Activated CD4-positive, alpha-beta memory T cell treated with anti-CD3 and anti-CD28 coated beads, Interleukin-2, amount 10 ng/mL, durations not matched to agents 7 days and 5 days (primary cell): ENCODE measurements at regions not wholly inside any gene's neighbourhood (a gene's known extent, or its start where the extent isn't known, plus 50 kb on each side); places are given as distances from the start of the nearest gene placed in this dataset.

Experiments
- CTCF ChIA-PET: fragments of 350-600 bp; sonication (Branson Sonifier 250); formaldehyde crosslinking; loops from one replicate; lab custom pipeline; 2021; ENCODE audit warnings: antibody characterized with exemption, inconsistent platforms; lab: Charles Lee
- POLR2A ChIA-PET: fragments of 350-600 bp; sonication (Branson Sonifier 250); formaldehyde crosslinking; loops from one replicate; lab custom pipeline; 2021; ENCODE audit warnings: antibody characterized with exemption; lab: Charles Lee
- DNase-seq: peaks from one replicate; pipeline ENCODE4 v3.0.0-alpha.2; 2020
- H3K27ac Mint-ChIP-seq: one replicate; pipeline ENCODE4 v1.8.0; 2021; ENCODE audit warnings: mild to moderate bottlenecking, mixed read lengths
- H3K27me3 Mint-ChIP-seq: one replicate; pipeline ENCODE4 v1.8.0; 2021; ENCODE audit warnings: mixed read lengths
- H3K36me3 Mint-ChIP-seq: one replicate; pipeline ENCODE4 v1.8.0; 2021; ENCODE audit warnings: low read depth, mixed read lengths
- H3K4me1 Mint-ChIP-seq: one replicate; pipeline ENCODE4 v1.8.0; 2021; ENCODE audit warnings: mixed read lengths
- H3K4me3 Mint-ChIP-seq: one replicate; pipeline ENCODE4 v1.8.0; 2021; ENCODE audit warnings: mild to moderate bottlenecking, mixed read lengths
- H3K9me3 Mint-ChIP-seq: one replicate; pipeline ENCODE4 v1.8.0; 2021; ENCODE audit warnings: mixed read lengths

GRCh38 chr20:61189534-61189933 is 62.5 kb upstream of the CDH4 start:
- Mint-ChIP-seq H3K9me3 (no peaks in the 10 kb centered on the region), H3K4me3 (no peak overlapping the region), H3K4me1 (no peaks in the 10 kb centered on the region), H3K27ac (no peak overlapping the region), H3K27me3 (no peaks in the 10 kb centered on the region), H3K36me3 (no peaks in the 10 kb centered on the region)
- ChIA-PET POLR2A (no interaction called here), CTCF (no interaction called here)
- DNase-seq: no peak

GRCh38 chr20:61191096-61191495 is 61.0 kb upstream of the CDH4 start:
- H3K36me3 Mint-ChIP-seq: no peaks in the 10 kb centered on the region
- POLR2A ChIA-PET: no interaction called here
- CTCF ChIA-PET: no interaction called here
- DNase-seq: no peak
- no peak overlapping the region for H3K27ac Mint-ChIP-seq
- no peak overlapping the region for H3K4me3 Mint-ChIP-seq
- H3K27me3 Mint-ChIP-seq: no peaks in the 10 kb centered on the region
- no peaks in the 10 kb centered on the region for H3K4me1 Mint-ChIP-seq
- no peaks in the 10 kb centered on the region for H3K9me3 Mint-ChIP-seq

GRCh38 chr20:61192337-61192950 is 59.6 kb upstream of the CDH4 start:
- ChIA-PET POLR2A (no interaction called here), CTCF (no interaction called here)
- Mint-ChIP-seq H3K27me3 (no peaks in the 10 kb centered on the region), H3K4me3 (no peak overlapping the region), H3K4me1 (no peaks in the 10 kb centered on the region), H3K27ac (no peak overlapping the region), H3K9me3 (no peaks in the 10 kb centered on the region), H3K36me3 (no peaks in the 10 kb centered on the region)
- DNase-seq: no peak

GRCh38 chr20:61193164-61193563 is 58.9 kb upstream of the CDH4 start:
- ChIA-PET POLR2A (no interaction called here), CTCF (no interaction called here)
- DNase-seq: no peak
- Mint-ChIP-seq H3K36me3 (no peaks in the 10 kb centered on the region), H3K27ac (no peak overlapping the region), H3K9me3 (no peaks in the 10 kb centered on the region), H3K4me1 (no peaks in the 10 kb centered on the region), H3K27me3 (no peaks in the 10 kb centered on the region), H3K4me3 (no peak overlapping the region)
